ENCODE measurements at regions not wholly inside any gene's neighbourhood (a gene's known extent, or its start where the extent isn't known, plus 50 kb on each side); places are given as distances from the start of the nearest gene placed in this dataset.

DNA sequence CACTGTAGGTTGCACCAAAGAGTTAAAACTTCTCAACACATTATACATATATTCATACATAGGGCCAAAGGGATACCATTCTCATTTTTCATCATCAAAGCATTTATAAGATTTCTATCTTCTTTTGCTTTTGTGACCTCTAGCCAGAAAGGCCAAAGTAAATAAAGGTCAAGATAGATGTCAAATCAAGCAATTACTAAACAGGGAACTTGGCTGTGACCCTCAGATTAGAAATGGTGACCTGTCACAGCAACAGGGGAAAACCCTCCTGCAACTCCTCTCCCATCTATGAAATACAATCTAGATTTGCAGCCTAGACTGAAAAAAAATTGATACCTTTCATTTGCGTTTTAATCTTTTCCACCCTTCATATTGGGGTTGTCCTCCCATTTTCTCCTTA is 225.6 kb upstream of the FAM241A start:
- Histone ChIP-seq H3K4me1 (ENCODE audit: control insufficient read depth, extremely low read depth, insufficient read depth, low read length) (no peaks in the 10 kb centered on the region), H3K9me1 (replicated peaks; ENCODE audit: control insufficient read depth, extremely low read depth, insufficient read depth, low read length) (no peaks in the 10 kb centered on the region), H3K9me3 (replicated peaks; ENCODE audit: control insufficient read depth, insufficient read depth, low read length) (no peaks in the 10 kb centered on the region), H3K36me3 (ENCODE audit: control insufficient read depth in 2 of 2, extremely low read depth in 1 of 2, insufficient read depth in 2 of 2, low read length in 2 of 2) (no peaks in the 10 kb centered on the region), H3K79me2 (ENCODE audit: control insufficient read depth, insufficient read depth, low read length) (no peaks in the 10 kb centered on the region), H4K20me1 (replicated peaks; ENCODE audit: control insufficient read depth, extremely low read depth, insufficient read depth, low read length) (no peaks in the 10 kb centered on the region), H3K4me3 (replicated peaks in 1 of 3; ENCODE audit: insufficient read depth in 1 of 3, low read depth in 1 of 3, low read length in 3 of 3) (no peak overlapping the region), H3K9ac (replicated peaks; ENCODE audit: extremely low read depth, insufficient read depth, low read length) (no peak overlapping the region), H3K27ac (ENCODE audit: insufficient read depth, low read depth, low read length) (no peak overlapping the region), H3K27me3 (ENCODE audit: control insufficient read depth in 2 of 2, insufficient read depth in 2 of 2, low read length in 2 of 2) (no peaks in the 10 kb centered on the region), H3K4me2 (ENCODE audit: insufficient read depth, low read length) (no peak overlapping the region), H2AFZ (ENCODE audit: low read depth, low read length) (no peak overlapping the region)
- POLR2A ChIA-PET = no interaction called here
- BruUV-seq (replicated peaks) = no TSS peak
- FAIRE-seq (no peak), DNase-seq (ENCODE audit: low read depth, low spot score) (no peak)
- intact Hi-C loops (cut with micrococcal nuclease) (no loop called here), dilution Hi-C loops (cut with MboI; ENCODE audit: extremely low pct_ligation_motif_present, low sequenced_read_pairs) (no loop called here)
- TF ChIP-seq JUN (IDR thresholded peaks at IDR 0.05; ENCODE audit: borderline replicate concordance, insufficient read depth, insufficient read length, low read depth) (no peak), POLR2A (IDR thresholded peaks at IDR 0.05; ENCODE audit: low read depth, low read length) (no peak), EZH2 (IDR thresholded peaks at IDR 0.05; ENCODE audit: borderline replicate concordance, low read depth, low read length, severe bottlenecking) (no peak)
- TF ChIP-seq, protein P1, sequence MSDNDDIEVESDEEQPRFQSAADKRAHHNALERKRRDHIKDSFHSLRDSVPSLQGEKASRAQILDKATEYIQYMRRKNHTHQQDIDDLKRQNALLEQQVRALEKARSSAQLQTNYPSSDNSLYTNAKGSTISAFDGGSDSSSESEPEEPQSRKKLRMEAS (IDR thresholded peaks at IDR 0.05; ENCODE audit: insufficient read depth, insufficient read length) = no peak
- CTCF ChIA-PET = no interaction called here

- dilution Hi-C loops (cut with MboI; ENCODE audit: extremely low pct_ligation_motif_present, low sequenced_read_pairs) = no loop called here
- no peaks in the 10 kb centered on the region for H3K27me3 ChIP-seq (ENCODE audit: control insufficient read depth in 2 of 2, insufficient read depth in 2 of 2, low read length in 2 of 2)
- FAIRE-seq (no peak), DNase-seq (ENCODE audit: low read depth, low spot score) (no peak)
- H3K4me2 ChIP-seq (ENCODE audit: insufficient read depth, low read length) = no peak overlapping the region
- no peaks in the 10 kb centered on the region for H3K79me2 ChIP-seq (ENCODE audit: control insufficient read depth, insufficient read depth, low read length)
- H3K9me1 ChIP-seq (replicated peaks; ENCODE audit: control insufficient read depth, extremely low read depth, insufficient read depth, low read length) = no peaks in the 10 kb centered on the region
- no peaks in the 10 kb centered on the region for H3K9me3 ChIP-seq (replicated peaks; ENCODE audit: control insufficient read depth, insufficient read depth, low read length)
- no peak overlapping the region for H2AFZ ChIP-seq (ENCODE audit: low read depth, low read length)
- ChIA-PET CTCF (interaction anchor here (1.6 kb wide), 1 partner anchor 21 kb away, joined by 3 read pairs; no protein-coding TSS in a partner anchor), POLR2A (no interaction called here)
- no peak overlapping the region for H3K27ac ChIP-seq (ENCODE audit: insufficient read depth, low read depth, low read length)
- no TSS peak for BruUV-seq (replicated peaks)
- H3K4me1 ChIP-seq (ENCODE audit: control insufficient read depth, extremely low read depth, insufficient read depth, low read length) = no peaks in the 10 kb centered on the region
- intact Hi-C loops (cut with micrococcal nuclease) = no loop called here
- TF ChIP-seq FOS (IDR thresholded peaks at IDR 0.05; ENCODE audit: borderline replicate concordance, insufficient read depth, low read length) (no peak), POLR2AphosphoS5 (IDR thresholded peaks at IDR 0.05; ENCODE audit: insufficient read depth, low read depth, low read length) (no peak), CTCF (IDR thresholded peaks at IDR 0.05; ENCODE audit: extremely low read depth in 1 of 2, insufficient read depth in 1 of 2, low read depth in 1 of 2, low read length in 2 of 2) (no peak), EZH2 (IDR thresholded peaks at IDR 0.05; ENCODE audit: borderline replicate concordance, low read depth, low read length, severe bottlenecking) (no peak), JUN (IDR thresholded peaks at IDR 0.05; ENCODE audit: borderline replicate concordance, insufficient read depth, insufficient read length, low read depth) (no peak), POLR2A (IDR thresholded peaks at IDR 0.05; ENCODE audit: low read depth, low read length) (no peak), GATA2 (IDR thresholded peaks at IDR 0.05; ENCODE audit: insufficient read depth, insufficient read length, low read depth, low read length) (no peak), MYC (IDR thresholded peaks at IDR 0.05; ENCODE audit: low read depth, low read length) (no peak)
- TF ChIP-seq, protein P1 (IDR thresholded peaks at IDR 0.05; ENCODE audit: insufficient read depth, insufficient read length) = no peak
- H4K20me1 ChIP-seq (replicated peaks; ENCODE audit: control insufficient read depth, extremely low read depth, insufficient read depth, low read length) = no peaks in the 10 kb centered on the region
- H3K4me3 ChIP-seq (replicated peaks in 1 of 3; ENCODE audit: insufficient read depth in 1 of 3, low read depth in 1 of 3, low read length in 3 of 3) = no peak overlapping the region
- no peaks in the 10 kb centered on the region for H3K36me3 ChIP-seq (ENCODE audit: control insufficient read depth in 2 of 2, extremely low read depth in 1 of 2, insufficient read depth in 2 of 2, low read length in 2 of 2)
- no peak overlapping the region for H3K9ac ChIP-seq (replicated peaks; ENCODE audit: extremely low read depth, insufficient read depth, low read length)
Observed at GRCh38 chr4:111921714-111922113, 223.5 kb upstream of the FAM241A start.

Data from endothelial cell of umbilical vein (primary cell).